Trophoblast cell (in vitro differentiated cells and primary cell): ENCODE measurements at regions not wholly inside any gene's neighbourhood (a gene's known extent, or its start where the extent isn't known, plus 50 kb on each side); places are given as distances from the start of the nearest gene placed in this dataset.

ENCODE experiments used
- DNase-seq, 2 donors: peaks; one replicate each; pipeline ENCODE4 v3.0.0-alpha.2; 2016
- H2AFZ ChIP-seq: 2 replicates; pipeline ENCODE4 v1.6.1; 2013; ENCODE audit warnings: low read length, moderate library complexity, mild to moderate bottlenecking; ENCODE audit not compliant: insufficient read depth, poor library complexity
- H2AK5ac ChIP-seq: 2 replicates; pipeline ENCODE4 v1.6.1; 2013; ENCODE audit warnings: mild to moderate bottlenecking, low read length
- H2BK120ac ChIP-seq: 2 replicates; pipeline ENCODE4 v1.6.1; 2013; ENCODE audit warnings: low read length, mild to moderate bottlenecking, moderate library complexity; ENCODE audit not compliant: insufficient read depth, poor library complexity
- H2BK12ac ChIP-seq: 2 replicates; pipeline ENCODE4 v1.6.1; 2013; ENCODE audit warnings: mild to moderate bottlenecking, low read length, moderate library complexity
- H2BK5ac ChIP-seq: 2 replicates; pipeline ENCODE4 v1.6.1; 2013; ENCODE audit warnings: low read length, low read depth, moderate library complexity, mild to moderate bottlenecking; ENCODE audit not compliant: poor library complexity
- H3K14ac ChIP-seq: 2 replicates; pipeline ENCODE4 v1.6.1; 2013; ENCODE audit warnings: mild to moderate bottlenecking, low read length
- H3K18ac ChIP-seq: 2 replicates; pipeline ENCODE4 v1.6.1; 2013; ENCODE audit warnings: mild to moderate bottlenecking, low read length
- H3K23ac ChIP-seq: 2 replicates; pipeline ENCODE4 v1.6.1; 2013; ENCODE audit warnings: low read length
- H3K27ac ChIP-seq: 2 replicates; pipeline ENCODE4 v1.5.1; 2013; ENCODE audit warnings: low read depth, mild to moderate bottlenecking, inconsistent platforms, low read length, moderate library complexity
- H3K27me3 ChIP-seq: 2 replicates; pipeline ENCODE4 v1.6.1; 2013; ENCODE audit warnings: inconsistent platforms, mild to moderate bottlenecking, low read length, moderate library complexity; ENCODE audit not compliant: insufficient read depth
- H3K36me3 ChIP-seq, 2 experiments: 1 replicate in 1 of 2; 2 replicates in 1 of 2; pipeline ENCODE4 v1.6.1; 2013; ENCODE audit warnings: low read length in 2 of 2, mild to moderate bottlenecking in 2 of 2, moderate library complexity in 1 of 2; ENCODE audit not compliant: insufficient read depth in 2 of 2, control insufficient read depth in 1 of 2
- H3K4ac ChIP-seq: 2 replicates; pipeline ENCODE4 v1.6.1; 2013; ENCODE audit warnings: low read depth, mild to moderate bottlenecking, low read length, moderate library complexity
- H3K4me1 ChIP-seq, 2 experiments: 1 replicate in 1 of 2; 2 replicates in 1 of 2; pipeline ENCODE4 v1.6.1; 2013; ENCODE audit warnings: low read length in 2 of 2, mild to moderate bottlenecking in 2 of 2, moderate library complexity in 1 of 2; ENCODE audit not compliant: insufficient read depth in 2 of 2, control insufficient read depth in 1 of 2
- H3K4me2 ChIP-seq: 2 replicates; pipeline ENCODE4 v1.6.1; 2013; ENCODE audit warnings: inconsistent platforms, mild to moderate bottlenecking, low read length, moderate library complexity
- H3K4me3 ChIP-seq: 2 replicates; pipeline ENCODE4 v1.5.1; 2013; ENCODE audit warnings: mild to moderate bottlenecking, low read depth, low read length, inconsistent platforms
- H3K79me1 ChIP-seq: one replicate; pipeline ENCODE4 v1.6.1; 2013; ENCODE audit warnings: low read length
- H3K79me2 ChIP-seq: 2 replicates; pipeline ENCODE4 v1.6.1; 2013; ENCODE audit warnings: low read length, mild to moderate bottlenecking; ENCODE audit not compliant: control insufficient read depth, insufficient read depth, poor library complexity
- H3K9ac ChIP-seq: 2 replicates; pipeline ENCODE4 v1.6.1; 2013; ENCODE audit warnings: mild to moderate bottlenecking, low read length
- H3K9me3 ChIP-seq: 2 replicates; pipeline ENCODE4 v1.6.1; 2013; ENCODE audit warnings: low read depth, mild to moderate bottlenecking, control low read depth, inconsistent platforms, low read length; ENCODE audit not compliant: insufficient read depth
- H4K12ac ChIP-seq: 2 replicates; pipeline ENCODE4 v1.6.1; 2013; ENCODE audit warnings: low read depth, mild to moderate bottlenecking, low read length, moderate library complexity
- H4K8ac ChIP-seq: 2 replicates; pipeline ENCODE4 v1.6.1; 2013; ENCODE audit warnings: low read depth, mild to moderate bottlenecking, low read length, moderate library complexity
- H4K91ac ChIP-seq: one replicate; pipeline ENCODE4 v1.6.1; 2013; ENCODE audit warnings: low read depth, mild to moderate bottlenecking, low read length, moderate library complexity
- WGBS: extraction: QIAGEN DNeasy Blood & Tissue Kit; methylation state at CpG from one replicate; pipeline ENCODE4 v1.1.7; 2013; ENCODE audit warnings: missing lambda C conversion rate; ENCODE audit not compliant: insufficient read length, insufficient coverage; ENCODE audit errors: extremely low coverage; 5-methylcytosine and 5-hydroxymethylcytosine counted together

DNA sequence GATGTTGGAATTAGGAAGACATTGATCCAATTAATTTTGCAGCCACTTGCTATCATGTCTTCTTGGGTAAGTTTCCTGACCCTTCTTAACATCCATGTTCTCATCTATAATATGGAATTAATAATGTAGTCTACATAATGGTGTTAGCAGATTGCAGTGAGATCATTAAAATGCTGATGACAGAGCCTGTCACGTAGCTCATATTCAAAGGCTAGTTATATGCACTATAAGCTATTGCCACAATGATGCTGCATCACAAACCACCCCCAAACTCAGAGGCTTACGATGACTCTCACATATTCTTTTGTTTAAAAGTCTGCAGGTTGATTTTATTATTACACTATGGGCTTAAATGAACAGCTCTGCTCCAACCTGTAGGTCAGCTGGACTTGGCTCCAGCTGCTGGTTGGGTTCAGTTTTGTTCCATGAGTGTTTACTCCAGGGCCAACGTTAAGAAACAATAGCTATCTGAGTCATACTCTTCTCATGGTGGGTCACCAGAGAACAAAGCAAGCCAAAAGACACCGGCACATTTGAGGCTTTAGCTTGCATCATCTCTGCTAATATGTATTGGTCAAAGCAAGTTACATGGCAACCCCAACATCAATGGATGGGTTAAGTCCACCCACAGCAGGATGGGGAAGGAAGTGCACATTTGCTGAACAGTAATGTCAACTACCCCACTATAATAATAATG is 250.0 kb upstream of the SLCO3A1 start:
- no CpG with 5 or more reads among the region's 4 CpGs for WGBS
- Histone ChIP-seq H3K9ac (no peak overlapping the region), H3K4me3 (no peak overlapping the region), H2AFZ (no peak overlapping the region), H4K12ac (no peak overlapping the region), H3K79me1 (no peaks in the 10 kb centered on the region), H3K23ac (no peak overlapping the region), H3K14ac (no peak overlapping the region), H3K4ac (no peak overlapping the region), H3K18ac (no peak overlapping the region), H3K9me3 (no peaks in the 10 kb centered on the region), H3K36me3 (no peaks in the 10 kb centered on the region), H3K4me2 (no peak overlapping the region), H4K8ac (no peak overlapping the region), H3K27ac (no peak overlapping the region), H4K91ac (no peak overlapping the region), H2BK12ac (no peak overlapping the region), H2BK120ac (no peak overlapping the region), H3K4me1 (no peaks in the 10 kb centered on the region), H2AK5ac (no peak overlapping the region), H2BK5ac (no peak overlapping the region), H3K79me2 (no peaks in the 10 kb centered on the region), H3K27me3 (no peaks in the 10 kb centered on the region)
- DNase-seq: no peak

DNA sequence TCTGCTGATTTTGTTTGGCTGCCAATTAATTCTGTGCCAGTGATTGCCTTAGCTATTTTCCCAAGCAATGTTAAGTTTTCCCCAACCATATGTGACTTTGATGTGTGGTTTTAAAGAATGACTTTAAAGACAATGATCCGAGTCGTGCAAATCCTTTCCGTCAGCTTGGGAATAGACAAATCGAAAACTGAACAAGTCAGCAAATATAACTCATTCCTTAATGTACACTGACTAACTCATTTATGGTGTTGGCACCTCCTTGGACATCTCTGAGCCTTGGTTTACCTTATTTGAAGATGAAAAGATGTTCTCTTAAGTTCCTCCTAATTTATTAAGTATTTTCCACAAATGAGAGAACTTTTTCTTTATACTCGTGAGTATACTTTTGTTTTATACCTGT is 249.4 kb upstream of the SLCO3A1 start:
- no peak overlapping the region for H4K12ac ChIP-seq
- WGBS: no CpG with 5 or more reads among the region's 5 CpGs
- no peaks in the 10 kb centered on the region for H3K79me1 ChIP-seq
- no peak overlapping the region for H3K23ac ChIP-seq
- H3K14ac ChIP-seq: no peak overlapping the region
- H3K9ac ChIP-seq: no peak overlapping the region
- no peak overlapping the region for H3K27ac ChIP-seq
- no peaks in the 10 kb centered on the region for H3K36me3 ChIP-seq
- no peaks in the 10 kb centered on the region for H3K79me2 ChIP-seq
- H2AK5ac ChIP-seq: no peak overlapping the region
- DNase-seq: no peak
- no peak overlapping the region for H3K18ac ChIP-seq
- H2AFZ ChIP-seq: no peak overlapping the region
- H2BK5ac ChIP-seq: no peak overlapping the region
- H3K4me1 ChIP-seq: no peaks in the 10 kb centered on the region
- no peak overlapping the region for H4K91ac ChIP-seq
- no peak overlapping the region for H4K8ac ChIP-seq
- H3K27me3 ChIP-seq: no peaks in the 10 kb centered on the region
- H2BK12ac ChIP-seq: no peak overlapping the region
- no peak overlapping the region for H3K4me2 ChIP-seq
- H3K9me3 ChIP-seq: no peaks in the 10 kb centered on the region
- no peak overlapping the region for H3K4ac ChIP-seq
- H3K4me3 ChIP-seq: no peak overlapping the region
- no peak overlapping the region for H2BK120ac ChIP-seq

- Histone ChIP-seq H3K9me3 (no peaks in the 10 kb centered on the region), H2AFZ (no peak overlapping the region), H3K27ac (no peak overlapping the region), H2BK5ac (no peak overlapping the region), H4K8ac (no peak overlapping the region), H2BK12ac (no peak overlapping the region), H3K27me3 (no peaks in the 10 kb centered on the region), H3K79me2 (no peaks in the 10 kb centered on the region), H4K12ac (no peak overlapping the region), H3K23ac (no peak overlapping the region), H3K9ac (no peak overlapping the region), H3K79me1 (no peaks in the 10 kb centered on the region), H2BK120ac (no peak overlapping the region), H3K36me3 (no peaks in the 10 kb centered on the region), H3K4ac (no peak overlapping the region), H3K18ac (no peak overlapping the region), H3K14ac (no peak overlapping the region), H3K4me1 (no peaks in the 10 kb centered on the region), H3K4me2 (no peak overlapping the region), H2AK5ac (no peak overlapping the region), H4K91ac (no peak overlapping the region), H3K4me3 (no peak overlapping the region)
- DNase-seq: no peak
- no CpG with 5 or more reads among the region's 2 CpGs for WGBS
Observed at GRCh38 chr15:91605576-91605975, 247.9 kb upstream of the SLCO3A1 start.

- H4K91ac ChIP-seq: no peak overlapping the region
Observed at GRCh38 chr15:91609231-91609630, 244.3 kb upstream of the SLCO3A1 start.

More at GRCh38 chr15:91609231-91609630, 244.3 kb upstream of the SLCO3A1 start:
- H3K79me2 ChIP-seq: no peaks in the 10 kb centered on the region
- no peak overlapping the region for H3K4ac ChIP-seq
- no peak overlapping the region for H2BK5ac ChIP-seq
- H2AFZ ChIP-seq: no peak overlapping the region
- H3K4me1 ChIP-seq: no peaks in the 10 kb centered on the region
- H4K12ac ChIP-seq: no peak overlapping the region
- H3K27me3 ChIP-seq: no peaks in the 10 kb centered on the region
- H3K4me2 ChIP-seq: no peak overlapping the region
- H2AK5ac ChIP-seq: no peak overlapping the region
- no peak overlapping the region for H3K14ac ChIP-seq
- H3K36me3 ChIP-seq: no peaks in the 10 kb centered on the region
- H3K27ac ChIP-seq: no peak overlapping the region
- H4K8ac ChIP-seq: no peak overlapping the region
- WGBS: no CpG with 5 or more reads among the region's 8 CpGs
- no peaks in the 10 kb centered on the region for H3K79me1 ChIP-seq
- H3K9me3 ChIP-seq: no peaks in the 10 kb centered on the region
- no peak overlapping the region for H3K4me3 ChIP-seq
- no peak overlapping the region for H2BK12ac ChIP-seq
- H3K18ac ChIP-seq: no peak overlapping the region
- H3K23ac ChIP-seq: no peak overlapping the region
- no peak overlapping the region for H2BK120ac ChIP-seq
- no peak overlapping the region for H3K9ac ChIP-seq
- no peak for DNase-seq
